Mammary epithelial cell (primary cell): ENCODE measurements at regions not wholly inside any gene's neighbourhood (a gene's known extent, or its start where the extent isn't known, plus 50 kb on each side); places are given as distances from the start of the nearest gene placed in this dataset.
"Not testable (repeated sequence)": the region's sequence is repeated elsewhere in the genome, so short reads cannot be mapped to it uniquely, and the experiment has no call there.

Experiments used
- CTCF ChIP-seq, 2 donors: IDR thresholded peaks in 1 of 2; conservative IDR thresholded peaks in 1 of 2; 2 replicates each; pipeline ENCODE4 v1.5.1; 2011 to 2012; ENCODE audit warnings: inconsistent platforms in 2 of 2, low read length in 2 of 2, mild to moderate bottlenecking in 2 of 2, control low read depth in 1 of 2, low read depth in 1 of 2; ENCODE audit not compliant: insufficient read depth in 1 of 2; ENCODE audit errors: extremely low read depth in 1 of 2
- EZH2 ChIP-seq: IDR thresholded peaks from 2 replicates; pipeline ENCODE4 v1.6.1; 2012; ENCODE audit warnings: low read length, inconsistent platforms, borderline replicate concordance

- not testable (repeated sequence) for TF ChIP-seq CTCF (conservative IDR thresholded peaks at IDR 0.05 in 1 of 2, IDR thresholded peaks at IDR 0.05 in 1 of 2; ENCODE audit: extremely low read depth in 1 of 2, insufficient read depth in 1 of 2, low read depth in 1 of 2, low read length in 2 of 2); EZH2
Observed at GRCh38 chr12:75854137-75854536, 177.4 kb downstream of the PHLDA1 start.
